ENCODE measurements at regions not wholly inside any gene's neighbourhood (a gene's known extent, or its start where the extent isn't known, plus 50 kb on each side); places are given as distances from the start of the nearest gene placed in this dataset.

DNA sequence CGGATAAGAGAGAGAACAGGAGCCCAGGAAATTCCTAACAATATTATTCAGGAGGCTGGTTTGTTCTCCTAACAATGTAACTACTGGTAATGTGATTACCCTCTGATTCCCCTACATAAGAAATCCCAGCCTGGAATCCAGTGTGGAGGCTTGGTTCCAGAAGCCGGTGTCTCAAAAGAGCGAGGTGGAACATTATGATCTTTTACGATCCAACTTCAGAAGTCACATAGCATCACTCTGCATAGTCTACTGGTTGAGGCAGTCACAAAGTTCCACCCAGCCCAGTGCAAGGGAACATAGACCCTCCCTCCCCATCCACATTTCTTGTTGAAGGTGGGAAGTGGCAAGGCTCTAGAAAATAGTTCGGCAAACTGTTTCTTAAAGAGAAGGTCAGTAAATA, 81.6 kb upstream of the GALNT15 start:
- H3K9me3 ChIP-seq, result no peaks in the 10 kb centered on the region
- H3K4me3 ChIP-seq, result no peak overlapping the region
- ATAC-seq, result no peak
- intact Hi-C loops (cut with DNase I, micrococcal nuclease), result no loop called here
- no peaks in the 10 kb centered on the region for H3K4me1 ChIP-seq (ENCODE audit: low read depth)
- DNase-seq, result no peak
- TF ChIP-seq, protein P1, sequence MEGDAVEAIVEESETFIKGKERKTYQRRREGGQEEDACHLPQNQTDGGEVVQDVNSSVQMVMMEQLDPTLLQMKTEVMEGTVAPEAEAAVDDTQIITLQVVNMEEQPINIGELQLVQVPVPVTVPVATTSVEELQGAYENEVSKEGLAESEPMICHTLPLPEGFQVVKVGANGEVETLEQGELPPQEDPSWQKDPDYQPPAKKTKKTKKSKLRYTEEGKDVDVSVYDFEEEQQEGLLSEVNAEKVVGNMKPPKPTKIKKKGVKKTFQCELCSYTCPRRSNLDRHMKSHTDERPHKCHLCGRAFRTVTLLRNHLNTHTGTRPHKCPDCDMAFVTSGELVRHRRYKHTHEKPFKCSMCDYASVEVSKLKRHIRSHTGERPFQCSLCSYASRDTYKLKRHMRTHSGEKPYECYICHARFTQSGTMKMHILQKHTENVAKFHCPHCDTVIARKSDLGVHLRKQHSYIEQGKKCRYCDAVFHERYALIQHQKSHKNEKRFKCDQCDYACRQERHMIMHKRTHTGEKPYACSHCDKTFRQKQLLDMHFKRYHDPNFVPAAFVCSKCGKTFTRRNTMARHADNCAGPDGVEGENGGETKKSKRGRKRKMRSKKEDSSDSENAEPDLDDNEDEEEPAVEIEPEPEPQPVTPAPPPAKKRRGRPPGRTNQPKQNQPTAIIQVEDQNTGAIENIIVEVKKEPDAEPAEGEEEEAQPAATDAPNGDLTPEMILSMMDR (IDR thresholded peaks at IDR 0.05), result no peak
- no peaks in the 10 kb centered on the region for H3K36me3 ChIP-seq (ENCODE audit: low read depth)

DNA sequence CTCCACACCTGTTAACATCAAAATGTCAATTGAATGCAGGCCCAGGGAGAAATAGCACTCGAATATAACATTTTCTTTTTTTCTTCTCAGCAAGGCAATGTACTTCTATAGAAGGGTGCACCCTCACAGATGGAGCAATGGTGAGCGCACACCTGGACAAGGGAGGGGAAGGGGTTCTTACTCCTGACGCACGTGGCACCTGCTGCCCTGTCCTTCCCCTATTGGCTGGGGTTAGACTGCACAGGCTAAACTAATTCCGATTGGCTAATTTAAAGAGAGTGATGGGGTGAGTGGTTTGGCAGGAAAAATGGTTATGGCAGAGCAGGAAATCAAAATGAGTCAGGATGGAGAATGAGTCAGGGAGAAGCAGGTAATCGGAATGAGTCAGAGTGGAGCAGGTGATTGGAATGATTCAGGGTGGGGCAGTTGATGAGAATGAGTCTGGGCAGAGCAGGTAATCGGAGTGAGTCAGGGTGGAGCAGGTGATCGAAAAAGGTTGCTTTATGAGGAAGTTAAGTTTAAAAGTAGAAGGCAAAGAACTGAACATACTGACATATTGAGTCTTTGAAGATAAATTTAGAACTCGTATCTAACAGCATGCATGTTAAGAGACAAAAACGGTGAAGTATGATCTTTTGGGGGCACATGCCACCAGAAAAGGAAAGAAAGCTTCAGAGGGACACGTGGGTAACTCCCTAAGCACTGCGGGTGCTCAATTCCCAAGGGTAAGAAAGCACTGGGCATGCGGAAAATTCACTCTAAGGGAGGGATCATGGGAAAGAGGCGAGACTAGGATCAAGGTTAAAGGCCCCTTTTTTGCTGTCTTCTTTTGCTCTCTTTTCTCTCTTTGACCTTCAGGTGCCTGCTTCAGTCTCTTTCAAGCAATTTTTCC, 72.9 kb upstream of the GALNT15 start:
- ATAC-seq (peak; percentile 97), DNase-seq (peak in 2 of 3 donors; percentile 41 to 78)
- no peaks in the 10 kb centered on the region for H3K4me1 ChIP-seq (ENCODE audit: low read depth)
- H3K36me3 ChIP-seq (ENCODE audit: low read depth), result no peaks in the 10 kb centered on the region
- H3K9me3 ChIP-seq, result no peaks in the 10 kb centered on the region
- TF ChIP-seq, protein P1 (IDR thresholded peaks at IDR 0.05), result no peak
- intact Hi-C loops (cut with DNase I, micrococcal nuclease), result no loop called here
- no peak overlapping the region for H3K4me3 ChIP-seq

DNA sequence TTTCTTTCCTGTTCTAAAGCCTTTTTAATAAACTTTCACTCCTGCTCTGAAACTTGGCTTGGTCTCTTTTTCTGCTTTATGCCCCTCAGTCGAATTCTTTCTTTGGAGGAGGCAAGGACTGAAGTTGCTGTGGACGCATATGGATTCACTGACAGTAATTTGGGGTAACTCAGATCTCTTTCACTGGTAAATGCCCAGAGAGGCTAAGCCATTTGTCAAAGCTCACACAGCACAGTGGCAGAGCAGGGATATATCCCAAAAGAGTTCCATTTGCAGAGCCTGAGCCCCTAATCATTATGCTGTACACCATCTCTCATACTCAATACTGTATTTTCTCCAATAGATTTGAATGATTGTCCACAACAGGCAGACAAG, 72.3 kb upstream of the GALNT15 start:
- TF ChIP-seq, protein P1 (IDR thresholded peaks at IDR 0.05), result no peak
- ATAC-seq (no peak), DNase-seq (no peak)
- H3K9me3 ChIP-seq, result no peaks in the 10 kb centered on the region
- H3K36me3 ChIP-seq (ENCODE audit: low read depth), result no peaks in the 10 kb centered on the region
- intact Hi-C loops (cut with DNase I, micrococcal nuclease), result no loop called here
- H3K4me3 ChIP-seq, result no peak overlapping the region
- no peaks in the 10 kb centered on the region for H3K4me1 ChIP-seq (ENCODE audit: low read depth)

DNA sequence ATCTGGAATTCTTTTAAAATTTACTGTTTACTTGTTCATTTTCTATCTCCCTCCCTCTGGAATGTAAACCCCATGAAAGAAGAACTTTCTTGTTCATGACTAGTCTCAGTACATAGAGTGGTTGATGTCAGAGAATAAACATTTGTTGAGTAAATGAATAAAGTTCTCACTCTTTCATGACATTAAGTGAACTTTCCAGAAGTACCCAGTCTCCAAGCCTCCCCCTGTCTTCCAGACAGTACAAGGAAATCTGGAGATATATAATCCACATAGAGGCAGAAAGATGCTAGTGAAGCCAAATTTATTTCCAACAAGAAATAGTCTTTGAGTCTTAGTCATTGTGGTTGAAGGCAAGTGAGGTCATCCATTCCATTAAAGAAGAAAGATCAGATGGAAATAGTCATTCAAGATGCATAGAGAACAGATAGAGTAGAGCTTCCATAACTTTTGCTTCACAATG, 71.5 kb upstream of the GALNT15 start:
- H3K9me3 ChIP-seq, result no peaks in the 10 kb centered on the region
- no peak for DNase-seq
- no peak for ATAC-seq
- intact Hi-C loops (cut with DNase I, micrococcal nuclease), result no loop called here
- H3K4me3 ChIP-seq, result no peak overlapping the region
- TF ChIP-seq, protein P1 (IDR thresholded peaks at IDR 0.05), result no peak
- H3K4me1 ChIP-seq (ENCODE audit: low read depth), result no peaks in the 10 kb centered on the region
- no peaks in the 10 kb centered on the region for H3K36me3 ChIP-seq (ENCODE audit: low read depth)

DNA sequence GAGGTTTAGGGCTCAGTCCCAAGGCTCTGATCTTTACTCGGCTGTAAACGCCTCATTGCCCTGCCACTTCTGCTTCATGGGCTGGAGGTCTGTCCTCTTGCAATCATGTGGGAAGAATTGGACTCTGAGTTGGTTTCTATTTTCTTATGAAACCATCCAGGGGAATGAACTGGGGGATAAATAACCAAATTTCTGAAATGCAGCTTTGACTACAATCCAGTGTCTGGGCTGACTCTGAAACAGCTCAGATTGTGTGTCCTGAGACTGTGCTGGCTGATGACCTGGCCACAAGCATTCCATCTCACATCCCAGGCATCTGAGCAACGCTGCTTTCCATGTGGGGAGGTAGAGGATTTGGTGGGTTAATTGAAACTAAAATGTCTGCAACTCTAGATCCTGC, 71.0 kb upstream of the GALNT15 start:
- intact Hi-C loops (cut with DNase I, micrococcal nuclease), result no loop called here
- no peak overlapping the region for H3K4me3 ChIP-seq
- H3K4me1 ChIP-seq (ENCODE audit: low read depth), result no peaks in the 10 kb centered on the region
- ATAC-seq (no peak), DNase-seq (no peak)
- H3K36me3 ChIP-seq (ENCODE audit: low read depth), result no peaks in the 10 kb centered on the region
- TF ChIP-seq, protein P1 (IDR thresholded peaks at IDR 0.05), result no peak
- no peaks in the 10 kb centered on the region for H3K9me3 ChIP-seq
